T-cell (primary cell): ENCODE measurements at regions not wholly inside any gene's neighbourhood (a gene's known extent, or its start where the extent isn't known, plus 50 kb on each side); places are given as distances from the start of the nearest gene placed in this dataset.

ENCODE experiments used
- ATAC-seq, 4 experiments: fragments of 200-7000 bp in 3 of 4; fragments of 150-1000 bp in 1 of 4; cut with Tn5 transposase; replicated peaks in 1 of 4; 1 replicate in 3 of 4; 2 replicates in 1 of 4; pipeline ENCODE4 v1.10.0; 2021; ENCODE audit warnings: moderate library complexity in 3 of 4, mild to moderate bottlenecking in 2 of 4, moderate number of reproducible peaks in 1 of 4
- CTCF ChIA-PET, 2 donors: fragments of 300-600 bp; sonication (Branson Sonifier 250); formaldehyde crosslinking; loops; one replicate each; lab custom pipeline; 2022; ENCODE audit warnings: antibody characterized with exemption in 2 of 2; lab: Charles Lee
- POLR2A ChIA-PET, 2 donors: fragments of 300-600 bp; sonication (Branson Sonifier 250); formaldehyde crosslinking; loops; one replicate each; lab custom pipeline; 2022; ENCODE audit warnings: antibody characterized with exemption in 2 of 2; lab: Charles Lee
- DNase-seq, 35 experiments: peaks; one replicate each; pipeline versions ENCODE4 v3.0.0 to v3.0.0-alpha.2; 2013 to 2023
- H3K27ac ChIP-seq: one replicate; pipeline ENCODE4 v1.5.1; 2013; ENCODE audit warnings: low read length
- H3K27me3 ChIP-seq, 2 experiments: replicated peaks in 1 of 2; 1 replicate in 1 of 2; 2 replicates in 1 of 2; pipeline versions ENCODE4 v1.6.1 to v1.7.0; 2013; ENCODE audit warnings: low read length in 1 of 2, mixed read lengths in 1 of 2; ENCODE audit not compliant: control insufficient read depth in 2 of 2, insufficient read depth in 2 of 2; ENCODE audit errors: extremely low read depth in 1 of 2
- H3K36me3 ChIP-seq, 2 donors: 1 replicate in 1 of 2; 2 replicates in 1 of 2; pipeline versions ENCODE4 v1.6.1 to v1.7.0; 2013; ENCODE audit warnings: low read length in 1 of 2; ENCODE audit not compliant: control insufficient read depth in 2 of 2, insufficient read depth in 1 of 2; ENCODE audit errors: extremely low read depth in 1 of 2
- H3K4me1 ChIP-seq, 2 experiments: 1 replicate in 1 of 2; 2 replicates in 1 of 2; pipeline versions ENCODE4 v1.6.1 to v1.7.0; 2013; ENCODE audit warnings: low read length in 2 of 2, mixed read lengths in 1 of 2; ENCODE audit not compliant: insufficient read depth in 2 of 2, control insufficient read depth in 1 of 2; ENCODE audit errors: extremely low read depth in 1 of 2
- H3K4me3 ChIP-seq, 2 donors: 1 replicate in 1 of 2; 2 replicates in 1 of 2; pipeline versions ENCODE4 v1.5.1 to v1.7.0; 2013; ENCODE audit warnings: mild to moderate bottlenecking in 2 of 2, low read length in 1 of 2, moderate library complexity in 1 of 2; ENCODE audit not compliant: control insufficient read depth in 1 of 2; ENCODE audit errors: extremely low read depth in 1 of 2
- H3K9me3 ChIP-seq: 2 replicates; pipeline ENCODE4 v1.7.0; 2013
- H3K27ac Mint-ChIP-seq, 2 donors: one replicate each; pipeline ENCODE4 v1.8.0; 2020 to 2021; ENCODE audit warnings: mild to moderate bottlenecking in 2 of 2, mixed read lengths in 2 of 2
- H3K27me3 Mint-ChIP-seq, 2 donors: one replicate each; pipeline ENCODE4 v1.8.0; 2021 to 2022; ENCODE audit warnings: mixed read lengths in 2 of 2
- H3K36me3 Mint-ChIP-seq: one replicate; pipeline ENCODE4 v1.8.0; 2021; ENCODE audit warnings: mixed read lengths
- H3K4me1 Mint-ChIP-seq, 3 donors: one replicate each; pipeline ENCODE4 v1.8.0; 2020 to 2022; ENCODE audit warnings: mixed read lengths in 3 of 3, mild to moderate bottlenecking in 1 of 3
- H3K4me3 Mint-ChIP-seq, 3 donors: one replicate each; pipeline ENCODE4 v1.8.0; 2020 to 2022; ENCODE audit warnings: mild to moderate bottlenecking in 3 of 3, mixed read lengths in 3 of 3, moderate library complexity in 3 of 3
- H3K9me3 Mint-ChIP-seq, 3 donors: one replicate each; pipeline ENCODE4 v1.8.0; 2020 to 2022; ENCODE audit warnings: mixed read lengths in 3 of 3
- WGBS: methylation state at CpG from one replicate; pipeline ENCODE4 v1.1.5; 2013; ENCODE audit warnings: missing lambda C conversion rate; ENCODE audit not compliant: insufficient coverage; 5-methylcytosine and 5-hydroxymethylcytosine counted together

GRCh38 chr3:28634019-28634418, 285.4 kb upstream of the AZI2 start:
- ATAC-seq (no peak), DNase-seq (no peak)
- H3K4me3 ChIP-seq = no peak overlapping the region
- no peak overlapping the region for H3K27ac ChIP-seq
- H3K27me3 ChIP-seq = no peaks in the 10 kb centered on the region
- no peaks in the 10 kb centered on the region for H3K36me3 ChIP-seq
- WGBS = no CpG with 5 or more reads among the region's 2 CpGs
- Mint-ChIP-seq H3K36me3 (no peaks in the 10 kb centered on the region), H3K27ac (no peak overlapping the region), H3K27me3 (peaks cover 0 to 3% of the 10 kb centered on the region in 2 donors), H3K9me3 (peaks cover 0 to 8% (median 3%) of the 10 kb centered on the region in 3 donors), H3K4me3 (no peak overlapping the region), H3K4me1 (no peaks in the 10 kb centered on the region)
- CTCF ChIA-PET = no interaction called here
- no peaks in the 10 kb centered on the region for H3K9me3 ChIP-seq
- POLR2A ChIA-PET = no interaction called here
- H3K4me1 ChIP-seq = no peaks in the 10 kb centered on the region

GRCh38 chr3:28637742-28638141, 289.1 kb upstream of the AZI2 start:
- ChIA-PET POLR2A (no interaction called here), CTCF (no interaction called here)
- Mint-ChIP-seq H3K27me3 (no peaks in the 10 kb centered on the region), H3K9me3 (peaks cover 0 to 5% (median 3%) of the 10 kb centered on the region in 3 donors), H3K4me3 (no peak overlapping the region), H3K27ac (no peak overlapping the region), H3K4me1 (no peaks in the 10 kb centered on the region), H3K36me3 (no peaks in the 10 kb centered on the region)
- no peaks in the 10 kb centered on the region for H3K27me3 ChIP-seq
- no peaks in the 10 kb centered on the region for H3K36me3 ChIP-seq
- no peak for DNase-seq
- no CpG with 5 or more reads among the region's 3 CpGs for WGBS
- no peak overlapping the region for H3K27ac ChIP-seq
- no peaks in the 10 kb centered on the region for H3K9me3 ChIP-seq
- H3K4me3 ChIP-seq = no peak overlapping the region
- no peak for ATAC-seq
- no peaks in the 10 kb centered on the region for H3K4me1 ChIP-seq

GRCh38 chr3:28645149-28645548, 296.5 kb upstream of the AZI2 start:
- H3K27ac Mint-ChIP-seq = no peak overlapping the region
- no peaks in the 10 kb centered on the region for H3K36me3 Mint-ChIP-seq
- POLR2A ChIA-PET = no interaction called here
- ATAC-seq = no peak
- H3K4me3 Mint-ChIP-seq = no peak overlapping the region
- Histone ChIP-seq H3K4me1 (no peaks in the 10 kb centered on the region), H3K9me3 (no peaks in the 10 kb centered on the region), H3K36me3 (no peaks in the 10 kb centered on the region), H3K4me3 (no peak overlapping the region), H3K27ac (no peak overlapping the region), H3K27me3 (no peaks in the 10 kb centered on the region)
- peaks cover 1 to 4% of the 10 kb centered on the region in 2 donors for H3K27me3 Mint-ChIP-seq
- no peak for DNase-seq
- H3K4me1 Mint-ChIP-seq = no peaks in the 10 kb centered on the region
- CTCF ChIA-PET = no interaction called here
- H3K9me3 Mint-ChIP-seq = no peaks in the 10 kb centered on the region
- no CpG with 5 or more reads among the region's 2 CpGs for WGBS

GRCh38 chr3:28646435-28646834, 297.8 kb upstream of the AZI2 start:
- Mint-ChIP-seq H3K27ac (no peak overlapping the region), H3K36me3 (no peaks in the 10 kb centered on the region), H3K4me3 (no peak overlapping the region), H3K4me1 (no peaks in the 10 kb centered on the region), H3K27me3 (peaks cover 1 to 4% of the 10 kb centered on the region in 2 donors), H3K9me3 (no peaks in the 10 kb centered on the region)
- ChIA-PET CTCF (no interaction called here), POLR2A (no interaction called here)
- Histone ChIP-seq H3K4me1 (no peaks in the 10 kb centered on the region), H3K27me3 (no peaks in the 10 kb centered on the region), H3K36me3 (no peaks in the 10 kb centered on the region), H3K27ac (no peak overlapping the region), H3K4me3 (no peak overlapping the region), H3K9me3 (no peaks in the 10 kb centered on the region)
- no peak for ATAC-seq
- 70% methylated on average over 3 of the region's 4 CpGs for WGBS
- no peak for DNase-seq

GRCh38 chr3:28649266-28649665, 300.6 kb upstream of the AZI2 start:
- ATAC-seq (no peak), DNase-seq (no peak)
- H3K36me3 ChIP-seq = no peaks in the 10 kb centered on the region
- H3K4me1 Mint-ChIP-seq = no peaks in the 10 kb centered on the region
- no peak overlapping the region for H3K4me3 Mint-ChIP-seq
- no peaks in the 10 kb centered on the region for H3K9me3 ChIP-seq
- ChIA-PET POLR2A (no interaction called here), CTCF (no interaction called here)
- no peaks in the 10 kb centered on the region for H3K9me3 Mint-ChIP-seq
- no peaks in the 10 kb centered on the region for H3K4me1 ChIP-seq
- no CpG with 5 or more reads among the region's 2 CpGs for WGBS
- no peak overlapping the region for H3K27ac ChIP-seq
- peaks cover 1 to 4% of the 10 kb centered on the region in 2 donors for H3K27me3 Mint-ChIP-seq
- H3K27ac Mint-ChIP-seq = no peak overlapping the region
- H3K4me3 ChIP-seq = no peak overlapping the region
- H3K27me3 ChIP-seq = no peaks in the 10 kb centered on the region
- H3K36me3 Mint-ChIP-seq = no peaks in the 10 kb centered on the region

- H3K36me3 Mint-ChIP-seq = no peaks in the 10 kb centered on the region
- H3K27ac Mint-ChIP-seq = no peak overlapping the region
- no peaks in the 10 kb centered on the region for H3K4me1 ChIP-seq
- CTCF ChIA-PET = no interaction called here
- no peaks in the 10 kb centered on the region for H3K36me3 ChIP-seq
- no peak overlapping the region for H3K4me3 Mint-ChIP-seq
- no peaks in the 10 kb centered on the region for H3K27me3 ChIP-seq
- no peaks in the 10 kb centered on the region for H3K9me3 ChIP-seq
- ATAC-seq = no peak
- WGBS = 86% methylated on average over 2 of the region's 3 CpGs
- no peaks in the 10 kb centered on the region for H3K4me1 Mint-ChIP-seq
- peaks cover 1 to 7% of the 10 kb centered on the region in 2 donors for H3K27me3 Mint-ChIP-seq
- no peaks in the 10 kb centered on the region for H3K9me3 Mint-ChIP-seq
- DNase-seq = no peak
- H3K27ac ChIP-seq = no peak overlapping the region
- POLR2A ChIA-PET = interaction anchor here in 1 of 2 donors (0.7 kb wide), 1 partner anchor 571 kb away, joined by 3 read pairs; no protein-coding TSS in a partner anchor
- no peak overlapping the region for H3K4me3 ChIP-seq
Observed at GRCh38 chr3:28651159-28651558, 302.5 kb upstream of the AZI2 start.

GRCh38 chr3:28664123-28664522, 315.5 kb upstream of the AZI2 start:
- H3K27me3 ChIP-seq = no peaks in the 10 kb centered on the region
- H3K27me3 Mint-ChIP-seq = peaks cover 0 to 4% of the 10 kb centered on the region in 2 donors
- H3K36me3 Mint-ChIP-seq = no peaks in the 10 kb centered on the region
- no peaks in the 10 kb centered on the region for H3K9me3 ChIP-seq
- 97% methylated on average over 5 of the region's 5 CpGs for WGBS
- H3K9me3 Mint-ChIP-seq = no peaks in the 10 kb centered on the region
- H3K4me1 ChIP-seq = no peaks in the 10 kb centered on the region
- ATAC-seq (no peak), DNase-seq (no peak)
- H3K4me3 ChIP-seq = no peak overlapping the region
- POLR2A ChIA-PET = interaction anchor here in 1 of 2 donors (0.6 kb wide), 1 partner anchor 48 kb away, joined by 3 read pairs; no protein-coding TSS in a partner anchor
- no peak overlapping the region for H3K27ac ChIP-seq
- no peak overlapping the region for H3K4me3 Mint-ChIP-seq
- CTCF ChIA-PET = no interaction called here
- H3K36me3 ChIP-seq = no peaks in the 10 kb centered on the region
- no peak overlapping the region for H3K27ac Mint-ChIP-seq
- H3K4me1 Mint-ChIP-seq = no peaks in the 10 kb centered on the region
